Astrocyte (in vitro differentiated cells and primary cell): ENCODE measurements at regions not wholly inside any gene's neighbourhood (a gene's known extent, or its start where the extent isn't known, plus 50 kb on each side); places are given as distances from the start of the nearest gene placed in this dataset.
A peak's percentile ranks its signal among the peaks of the same experiment; 100 is the strongest.
"Not testable (repeated sequence)": the region's sequence is repeated elsewhere in the genome, so short reads cannot be mapped to it uniquely, and the experiment has no call there.

Experiments
- DNase-seq: peaks from one replicate; pipeline ENCODE4 v3.0.0-alpha.2; 2010; ENCODE audit warnings: low read depth
- FAIRE-seq: peaks from 2 replicates; lab custom pipeline; 2011; peaks lifted over from hg19 to GRCh38; lab: Jason Lieb, UNC
- H2AFZ ChIP-seq: 2 replicates; pipeline ENCODE4 v1.6.0; 2012; ENCODE audit warnings: low read depth, low read length, inconsistent platforms
- H3K27ac ChIP-seq: 2 replicates; pipeline ENCODE4 v1.5.1; 2011; ENCODE audit warnings: low read depth, low read length, inconsistent platforms
- H3K27me3 ChIP-seq: 2 replicates; pipeline ENCODE4 v1.6.0; 2011; ENCODE audit warnings: low read length, inconsistent platforms; ENCODE audit not compliant: insufficient read depth
- H3K36me3 ChIP-seq: 2 replicates; pipeline ENCODE4 v1.5.1; 2011; ENCODE audit warnings: low read length, inconsistent platforms; ENCODE audit not compliant: insufficient read depth
- H3K4me1 ChIP-seq: 2 replicates; pipeline ENCODE4 v1.5.1; 2011; ENCODE audit warnings: low read length, inconsistent platforms; ENCODE audit not compliant: insufficient read depth
- H3K4me2 ChIP-seq: 2 replicates; pipeline ENCODE4 v1.6.0; 2012; ENCODE audit warnings: low read length, inconsistent platforms
- H3K4me3 ChIP-seq: 2 replicates; pipeline ENCODE4 v1.5.1; 2011; ENCODE audit warnings: low read depth, mild to moderate bottlenecking, low read length, inconsistent platforms; ENCODE audit not compliant: insufficient read depth
- H3K79me2 ChIP-seq: 2 replicates; pipeline ENCODE4 v1.6.0; 2012; ENCODE audit warnings: mild to moderate bottlenecking, low read length, inconsistent platforms; ENCODE audit not compliant: insufficient read depth
- H3K9ac ChIP-seq: 2 replicates; pipeline ENCODE4 v1.6.0; 2012; ENCODE audit warnings: mild to moderate bottlenecking, low read length, inconsistent platforms
- H3K9me3 ChIP-seq: 2 replicates; pipeline ENCODE4 v1.5.1; 2012; ENCODE audit warnings: low read depth, mild to moderate bottlenecking, low read length, inconsistent platforms; ENCODE audit not compliant: insufficient read depth
- H4K20me1 ChIP-seq: 2 replicates; pipeline ENCODE4 v1.6.0; 2012; ENCODE audit warnings: low read length, inconsistent platforms; ENCODE audit not compliant: insufficient read depth
- H3K27ac Mint-ChIP-seq: one replicate; pipeline ENCODE4 v1.8.0; 2021; ENCODE audit warnings: mild to moderate bottlenecking, mixed read lengths; ENCODE audit not compliant: unreplicated experiment
- H3K27me3 Mint-ChIP-seq: one replicate; pipeline ENCODE4 v1.8.0; 2021; ENCODE audit warnings: low read depth, mixed read lengths; ENCODE audit not compliant: unreplicated experiment
- H3K36me3 Mint-ChIP-seq: one replicate; pipeline ENCODE4 v1.8.0; 2021; ENCODE audit warnings: low read depth, mixed read lengths; ENCODE audit not compliant: unreplicated experiment
- H3K4me1 Mint-ChIP-seq: one replicate; pipeline ENCODE4 v1.8.0; 2021; ENCODE audit warnings: low read depth, mixed read lengths; ENCODE audit not compliant: unreplicated experiment
- H3K4me3 Mint-ChIP-seq: one replicate; pipeline ENCODE4 v1.8.0; 2021; ENCODE audit warnings: mild to moderate bottlenecking, moderate library complexity, mixed read lengths; ENCODE audit not compliant: unreplicated experiment
- H3K9me3 Mint-ChIP-seq: one replicate; pipeline ENCODE4 v1.8.0; 2021; ENCODE audit warnings: mild to moderate bottlenecking, mixed read lengths; ENCODE audit not compliant: unreplicated experiment
- CTCF ChIP-seq: IDR thresholded peaks from 2 replicates; pipeline ENCODE4 v1.5.1; 2011; ENCODE audit warnings: low read depth, mild to moderate bottlenecking, inconsistent platforms, low read length, moderate library complexity; ENCODE audit not compliant: insufficient read depth
- EZH2 ChIP-seq: IDR thresholded peaks from 2 replicates; pipeline ENCODE4 v1.6.1; 2012; ENCODE audit warnings: mild to moderate bottlenecking, low read length, inconsistent platforms; ENCODE audit not compliant: insufficient read depth

GRCh38 chr7:32648408-32649156 is 153.3 kb downstream of the AVL9 start:
- no peak overlapping the region for H3K9ac ChIP-seq
- no peaks in the 10 kb centered on the region for H3K36me3 ChIP-seq
- H3K79me2 ChIP-seq = no peaks in the 10 kb centered on the region
- H3K27me3 ChIP-seq = no peaks in the 10 kb centered on the region
- H2AFZ ChIP-seq = no peak overlapping the region
- no peaks in the 10 kb centered on the region for H3K36me3 Mint-ChIP-seq
- no peak overlapping the region for H3K27ac ChIP-seq
- DNase-seq (no peak), FAIRE-seq (no peak)
- TF ChIP-seq EZH2 = no peak
- no peak for TF ChIP-seq CTCF
- H3K27ac Mint-ChIP-seq = no peak overlapping the region
- peak overlapping the region; percentile 2 for H3K4me3 Mint-ChIP-seq
- H3K4me1 Mint-ChIP-seq = no peaks in the 10 kb centered on the region
- H3K9me3 ChIP-seq = no peaks in the 10 kb centered on the region
- H3K4me1 ChIP-seq = no peaks in the 10 kb centered on the region
- no peak overlapping the region for H3K4me2 ChIP-seq
- no peak overlapping the region for H3K4me3 ChIP-seq
- H4K20me1 ChIP-seq = no peaks in the 10 kb centered on the region
- H3K9me3 Mint-ChIP-seq = no peaks in the 10 kb centered on the region
- no peaks in the 10 kb centered on the region for H3K27me3 Mint-ChIP-seq

GRCh38 chr7:32645255-32645654 is 150.0 kb downstream of the AVL9 start:
- not testable (repeated sequence) for H3K9ac ChIP-seq, DNase-seq, H3K9me3 Mint-ChIP-seq, H3K4me3 Mint-ChIP-seq, H3K27ac ChIP-seq, H3K27me3 ChIP-seq, H4K20me1 ChIP-seq, H3K4me1 Mint-ChIP-seq, H3K36me3 ChIP-seq, H3K4me2 ChIP-seq, H3K4me3 ChIP-seq, H3K27ac Mint-ChIP-seq, H3K9me3 ChIP-seq, FAIRE-seq, H3K79me2 ChIP-seq, H2AFZ ChIP-seq, H3K36me3 Mint-ChIP-seq, H3K4me1 ChIP-seq, H3K27me3 Mint-ChIP-seq

- no peak overlapping the region for H3K4me2 ChIP-seq
- H3K36me3 ChIP-seq = no peaks in the 10 kb centered on the region
- no peak overlapping the region for H3K9ac ChIP-seq
- no peaks in the 10 kb centered on the region for H3K4me1 ChIP-seq
- H4K20me1 ChIP-seq = no peaks in the 10 kb centered on the region
- H3K27me3 Mint-ChIP-seq = no peaks in the 10 kb centered on the region
- H3K9me3 ChIP-seq = no peaks in the 10 kb centered on the region
- H3K27me3 ChIP-seq = no peaks in the 10 kb centered on the region
- DNase-seq = no peak
- peaks cover 7% of the 10 kb centered on the region for H3K36me3 Mint-ChIP-seq
- no peaks in the 10 kb centered on the region for H3K9me3 Mint-ChIP-seq
- no peak for TF ChIP-seq EZH2
- TF ChIP-seq CTCF = no peak
- H3K79me2 ChIP-seq = no peaks in the 10 kb centered on the region
- no peak for FAIRE-seq
- H3K4me3 Mint-ChIP-seq = no peak overlapping the region
- no peak overlapping the region for H3K4me3 ChIP-seq
- no peaks in the 10 kb centered on the region for H3K4me1 Mint-ChIP-seq
- no peak overlapping the region for H3K27ac Mint-ChIP-seq
- H2AFZ ChIP-seq = no peak overlapping the region
- no peak overlapping the region for H3K27ac ChIP-seq
These were observed 147.9 kb downstream of the AVL9 start for GRCh38 chr7:32643194-32643593.
